GM23248 (cell line): ENCODE measurements at regions not wholly inside any gene's neighbourhood (a gene's known extent, or its start where the extent isn't known, plus 50 kb on each side); places are given as distances from the start of the nearest gene placed in this dataset.

Source experiments
- DNase-seq: peaks from one replicate; pipeline ENCODE4 v3.0.0-alpha.2; 2015
- H2AFZ ChIP-seq: fragments of 200-600 bp; sonication (generic); 2 replicates; pipeline ENCODE4 v1.6.1; 2016; ENCODE audit warnings: antibody characterized with exemption
- H3F3A ChIP-seq: fragments of 200-600 bp; sonication (generic); 2 replicates; pipeline ENCODE4 v1.6.1; 2016; ENCODE audit warnings: mild to moderate bottlenecking, antibody characterized with exemption, mixed run types; ENCODE audit not compliant: insufficient read depth
- H3K27ac ChIP-seq: fragments of 200-600 bp; sonication (generic); 2 replicates; pipeline ENCODE4 v1.5.1; 2016; ENCODE audit warnings: mild to moderate bottlenecking
- H3K27me3 ChIP-seq: fragments of 200-600 bp; sonication (generic); replicated peaks from 2 replicates; pipeline ENCODE4 v1.6.1; 2016; ENCODE audit warnings: mild to moderate bottlenecking; ENCODE audit not compliant: insufficient read depth
- H3K36me3 ChIP-seq: fragments of 200-600 bp; sonication (generic); 2 replicates; pipeline ENCODE4 v1.6.1; 2016; ENCODE audit warnings: low read depth, mild to moderate bottlenecking
- H3K4me1 ChIP-seq: fragments of 200-600 bp; sonication (generic); 2 replicates; pipeline ENCODE4 v1.6.1; 2016; ENCODE audit warnings: mild to moderate bottlenecking; ENCODE audit not compliant: insufficient read depth
- H3K4me2 ChIP-seq: fragments of 200-600 bp; sonication (generic); one replicate; pipeline ENCODE4 v1.6.1; 2016; ENCODE audit warnings: mild to moderate bottlenecking; ENCODE audit not compliant: unreplicated experiment
- H3K4me3 ChIP-seq: fragments of 200-600 bp; sonication (generic); 2 replicates; pipeline ENCODE4 v1.5.1; 2016; ENCODE audit warnings: mild to moderate bottlenecking
- H3K79me2 ChIP-seq: fragments of 200-600 bp; sonication (generic); 2 replicates; pipeline ENCODE4 v1.6.1; 2016; ENCODE audit warnings: mild to moderate bottlenecking; ENCODE audit not compliant: insufficient read depth
- H3K9ac ChIP-seq: fragments of 200-600 bp; sonication (generic); 2 replicates; pipeline ENCODE4 v1.6.1; 2016; ENCODE audit warnings: mild to moderate bottlenecking
- H3K9me2 ChIP-seq: fragments of 200-600 bp; sonication (generic); 2 replicates; pipeline ENCODE4 v1.6.1; 2016; ENCODE audit warnings: mixed run types, mild to moderate bottlenecking, moderate library complexity; ENCODE audit not compliant: insufficient read depth
- H3K9me3 ChIP-seq: fragments of 200-600 bp; sonication (generic); one replicate; pipeline ENCODE4 v1.6.1; 2017; ENCODE audit warnings: low read depth
- H4K20me1 ChIP-seq: fragments of 200-600 bp; sonication (generic); 2 replicates; pipeline ENCODE4 v1.6.0; 2016; ENCODE audit not compliant: insufficient read depth
- EZH2 ChIP-seq: fragments of 200-600 bp; sonication (generic); IDR thresholded peaks from 2 replicates; pipeline ENCODE4 v1.6.1; 2018; ENCODE audit warnings: antibody characterized with exemption, mild to moderate bottlenecking; ENCODE audit not compliant: insufficient read depth, poor library complexity, severe bottlenecking
- EZH2phosphoT487 ChIP-seq: fragments of 200-600 bp; sonication (generic); IDR thresholded peaks from 2 replicates; pipeline ENCODE4 v1.6.1; 2018; ENCODE audit warnings: antibody characterized with exemption, moderate library complexity, mild to moderate bottlenecking, low read depth; ENCODE audit not compliant: insufficient read depth
- WGBS, 2 experiments: methylation state at CpG; one replicate each; pipeline ENCODE4 v1.1.6; 2015 to 2017; ENCODE audit warnings: low lambda C conversion rate in 2 of 2, low coverage in 1 of 2; ENCODE audit errors: missing lambda C conversion rate in 2 of 2; 5-methylcytosine and 5-hydroxymethylcytosine counted together
- in situ Hi-C: fragments of 300-500 bp; cut with MboI; formaldehyde crosslinking; loops from 2 replicates; pipeline ENCODE4 v1.15.0; 2020

DNA sequence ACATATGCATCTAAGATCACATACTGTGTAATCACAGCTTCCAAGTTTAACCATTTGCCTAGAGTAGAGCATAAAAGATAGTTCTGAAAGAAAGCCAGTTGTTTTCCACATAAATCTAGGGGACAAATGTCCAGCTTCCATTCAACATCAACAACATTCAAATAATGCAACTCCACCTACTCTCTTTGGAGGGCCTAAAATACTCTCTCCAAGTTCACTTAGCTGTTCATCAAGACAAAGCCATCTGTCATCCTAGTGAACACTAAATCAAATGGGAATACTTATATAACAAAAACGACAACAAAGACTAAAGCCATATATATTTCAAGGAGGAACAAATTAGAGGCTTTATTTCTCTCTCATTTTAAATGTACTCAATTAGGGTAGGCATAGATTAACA is 221.5 kb upstream of the CDH2 start:
- TF ChIP-seq EZH2phosphoT487, result no peak
- TF ChIP-seq EZH2, result no peak
- no peaks in the 10 kb centered on the region for H3F3A ChIP-seq
- no peaks in the 10 kb centered on the region for H3K79me2 ChIP-seq
- in situ Hi-C loops, result no loop called here
- H2AFZ ChIP-seq, result no peak overlapping the region
- no peak for DNase-seq
- H3K4me1 ChIP-seq, result no peaks in the 10 kb centered on the region
- no peak overlapping the region for H3K27ac ChIP-seq
- H3K9me3 ChIP-seq, result no peaks in the 10 kb centered on the region
- H3K4me2 ChIP-seq, result no peak overlapping the region
- no peaks in the 10 kb centered on the region for H3K9me2 ChIP-seq
- 6 to 7% methylated on average over 1 of the region's 1 CpG for WGBS, 2 experiments
- H3K4me3 ChIP-seq, result no peak overlapping the region
- peaks cover 6% of the 10 kb centered on the region; the same call in 1 of the 2 replicates for H3K27me3 ChIP-seq
- H3K9ac ChIP-seq, result no peak overlapping the region
- no peaks in the 10 kb centered on the region for H3K36me3 ChIP-seq
- no peaks in the 10 kb centered on the region for H4K20me1 ChIP-seq

DNA sequence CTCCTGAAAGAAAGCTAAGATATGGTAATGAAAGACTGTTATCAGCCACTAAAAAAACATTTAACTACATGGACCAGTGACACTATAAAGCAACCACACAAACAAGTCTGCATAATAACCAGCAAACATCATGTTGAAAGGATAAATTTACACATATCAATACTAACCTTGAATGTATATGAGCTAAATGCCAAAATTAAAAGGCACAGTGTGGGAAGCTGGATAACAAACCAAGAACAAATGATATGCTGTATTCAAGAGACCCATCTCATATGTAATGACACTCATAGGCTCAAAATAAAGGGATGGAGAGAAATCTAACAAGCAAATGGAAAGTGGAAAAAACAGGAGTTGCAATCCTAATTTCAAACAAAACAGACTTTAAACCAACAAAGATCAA is 213.1 kb upstream of the CDH2 start:
- no peak overlapping the region for H3K27ac ChIP-seq
- H3K4me2 ChIP-seq, result no peak overlapping the region
- H3F3A ChIP-seq, result no peaks in the 10 kb centered on the region
- H4K20me1 ChIP-seq, result no peaks in the 10 kb centered on the region
- H3K36me3 ChIP-seq, result no peaks in the 10 kb centered on the region
- no peaks in the 10 kb centered on the region for H3K9me2 ChIP-seq
- in situ Hi-C loops, result no loop called here
- no peak for TF ChIP-seq EZH2phosphoT487
- no peak for TF ChIP-seq EZH2
- H3K4me3 ChIP-seq, result no peak overlapping the region
- no peaks in the 10 kb centered on the region for H3K9me3 ChIP-seq
- no peaks in the 10 kb centered on the region for H3K79me2 ChIP-seq
- no peaks in the 10 kb centered on the region for H3K27me3 ChIP-seq
- no peaks in the 10 kb centered on the region for H3K4me1 ChIP-seq
- H2AFZ ChIP-seq, result no peak overlapping the region
- no peak overlapping the region for H3K9ac ChIP-seq
- DNase-seq, result no peak

- no peak overlapping the region for H3K9ac ChIP-seq
- no peak overlapping the region for H3K27ac ChIP-seq
- no peaks in the 10 kb centered on the region for H3K9me2 ChIP-seq
- no peaks in the 10 kb centered on the region for H3K79me2 ChIP-seq
- in situ Hi-C loops, result no loop called here
- 6 to 13% methylated on average over 3 of the region's 3 CpGs for WGBS, 2 experiments
- no peaks in the 10 kb centered on the region for H3K9me3 ChIP-seq
- H3K36me3 ChIP-seq, result no peaks in the 10 kb centered on the region
- H3K4me1 ChIP-seq, result no peaks in the 10 kb centered on the region
- DNase-seq, result no peak
- no peak overlapping the region for H3K4me2 ChIP-seq
- H3K27me3 ChIP-seq, result no peaks in the 10 kb centered on the region
- H4K20me1 ChIP-seq, result no peaks in the 10 kb centered on the region
- H3K4me3 ChIP-seq, result no peak overlapping the region
- H3F3A ChIP-seq, result no peaks in the 10 kb centered on the region
- TF ChIP-seq EZH2phosphoT487 (no peak), EZH2 (no peak)
- H2AFZ ChIP-seq, result no peak overlapping the region
These were observed 205.4 kb upstream of the CDH2 start for GRCh38 chr18:28382215-28382879.

- no peaks in the 10 kb centered on the region for H3K9me3 ChIP-seq
- no peaks in the 10 kb centered on the region; the same call in 1 of the 2 replicates for H3K27me3 ChIP-seq
- no peaks in the 10 kb centered on the region for H3K36me3 ChIP-seq
- H3K9me2 ChIP-seq, result no peaks in the 10 kb centered on the region; the same call in 1 of the 2 replicates
- peak overlapping the region; percentile 5 for H3K4me2 ChIP-seq
- no peak overlapping the region for H3K4me3 ChIP-seq
- H3K9ac ChIP-seq, result no peak overlapping the region
- 0 out of 2 replicates have a peak, but pooled peaks cover 6% of the 10 kb centered on the region for H3K4me1 ChIP-seq
- no peak overlapping the region for H2AFZ ChIP-seq
- H3K79me2 ChIP-seq, result no peaks in the 10 kb centered on the region
- no peaks in the 10 kb centered on the region for H4K20me1 ChIP-seq
- H3F3A ChIP-seq, result no peaks in the 10 kb centered on the region
- H3K27ac ChIP-seq, result no peak overlapping the region
- DNase-seq, result peak; percentile 29
- in situ Hi-C loops, result no loop called here
- TF ChIP-seq EZH2 (no peak), EZH2phosphoT487 (no peak)
- WGBS, 2 experiments, result 3% methylated on average over 4 of the region's 4 CpGs
These were observed 195.3 kb upstream of the CDH2 start for GRCh38 chr18:28372186-28372585.

DNA sequence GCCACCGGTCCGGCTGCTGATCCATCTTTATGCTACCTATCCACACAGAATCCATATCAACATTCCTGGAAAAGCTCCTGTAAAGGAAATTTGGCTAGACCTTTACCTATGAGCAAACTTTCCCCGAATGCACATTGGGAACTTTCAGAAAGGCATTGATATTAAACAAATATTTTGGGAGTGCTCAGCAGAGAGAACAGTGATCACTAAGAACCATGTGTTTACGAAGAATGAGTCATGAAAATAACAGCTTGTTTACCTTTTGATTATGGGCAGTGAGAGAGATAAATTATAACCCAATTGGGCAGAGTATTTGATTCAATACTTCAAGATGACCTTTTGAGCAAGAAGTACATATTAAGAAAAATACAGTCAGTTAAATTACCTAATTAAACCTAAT is 189.7 kb upstream of the CDH2 start:
- H2AFZ ChIP-seq, result no peak overlapping the region
- no peaks in the 10 kb centered on the region for H3K79me2 ChIP-seq
- H3K9me2 ChIP-seq, result no peaks in the 10 kb centered on the region
- DNase-seq, result no peak
- H3K4me2 ChIP-seq, result no peak overlapping the region
- H3K9me3 ChIP-seq, result no peaks in the 10 kb centered on the region
- H3F3A ChIP-seq, result no peaks in the 10 kb centered on the region
- H3K9ac ChIP-seq, result no peak overlapping the region
- no peaks in the 10 kb centered on the region for H3K27me3 ChIP-seq
- 44 to 49% methylated on average over 4 of the region's 4 CpGs for WGBS, 2 experiments
- TF ChIP-seq EZH2 (no peak), EZH2phosphoT487 (no peak)
- in situ Hi-C loops, result no loop called here
- no peaks in the 10 kb centered on the region for H4K20me1 ChIP-seq
- H3K27ac ChIP-seq, result no peak overlapping the region
- no peak overlapping the region for H3K4me3 ChIP-seq
- H3K36me3 ChIP-seq, result no peaks in the 10 kb centered on the region
- no peaks in the 10 kb centered on the region for H3K4me1 ChIP-seq
